Brain pericyte (primary cell): ENCODE measurements at regions not wholly inside any gene's neighbourhood (a gene's known extent, or its start where the extent isn't known, plus 50 kb on each side); places are given as distances from the start of the nearest gene placed in this dataset.

ENCODE experiments used
- DNase-seq: peaks from one replicate; pipeline ENCODE4 v3.0.0-alpha.2; 2012; ENCODE audit warnings: low read depth, low spot score

- no peak for DNase-seq
Observed at GRCh38 chr18:24877546-24877945, 417.1 kb downstream of the HRH4 start.

GRCh38 chr18:24878289-24878688, 417.9 kb downstream of the HRH4 start:
- DNase-seq, result no peak

DNA sequence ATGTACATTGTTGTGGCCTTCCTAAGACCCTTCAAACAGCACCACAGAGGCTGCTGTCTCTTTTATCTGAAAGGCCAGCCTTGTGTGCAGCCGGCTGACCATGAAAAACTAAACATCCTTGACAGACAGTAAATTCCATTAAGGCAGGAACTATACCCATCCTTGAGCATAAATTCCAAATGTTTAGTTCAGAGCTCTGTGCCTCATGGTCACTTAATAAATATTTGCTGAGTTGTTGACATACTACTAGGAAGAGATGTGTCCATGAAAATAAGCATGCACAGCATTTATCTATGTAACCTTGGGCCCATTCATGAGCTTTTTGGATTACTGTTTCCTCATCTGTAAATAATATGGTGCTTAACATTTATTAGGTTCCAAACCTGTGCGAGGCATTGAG, 424.8 kb downstream of the HRH4 start:
- no peak for DNase-seq

DNA sequence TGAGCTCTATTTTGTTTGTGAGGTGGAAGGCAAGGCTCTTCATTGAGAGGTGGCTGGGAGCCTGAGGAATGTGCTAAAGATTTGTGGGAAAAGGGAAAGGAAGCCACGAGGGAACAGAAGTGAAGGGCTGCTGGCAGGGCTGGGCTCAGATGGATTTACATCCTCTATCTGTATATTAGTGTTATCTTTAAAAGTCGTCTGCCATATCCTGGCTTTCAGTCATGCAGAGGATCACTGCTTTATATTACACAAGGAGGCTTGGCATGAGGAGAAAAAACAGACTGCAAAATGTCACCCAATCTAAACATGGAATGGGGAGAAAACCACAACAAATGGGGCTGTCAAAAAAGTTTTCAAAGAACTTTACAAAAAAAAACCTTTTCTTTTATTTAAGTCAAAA, 434.4 kb downstream of the HRH4 start:
- DNase-seq, result no peak

DNA sequence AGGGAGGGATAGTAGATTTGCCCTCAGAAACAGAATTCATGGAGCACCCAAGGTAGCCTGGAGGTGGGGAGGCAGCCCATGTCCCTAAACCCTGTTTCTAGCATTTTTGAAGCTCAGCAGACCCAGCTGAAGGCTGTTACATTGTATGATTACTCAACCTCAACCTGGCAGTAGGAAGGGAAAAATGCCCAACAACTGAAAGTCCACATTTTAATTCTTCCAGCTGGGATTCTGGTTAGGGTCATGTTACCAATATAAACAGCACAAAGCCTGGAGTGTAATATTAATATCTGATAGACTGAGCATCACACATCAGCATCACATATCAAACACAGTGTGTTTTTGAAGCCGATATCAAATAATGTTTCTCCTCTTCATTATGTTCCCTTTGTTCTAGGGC, 437.0 kb downstream of the HRH4 start:
- DNase-seq, result no peak

GRCh38 chr18:24910221-24910620, 441.7 kb downstream of the ZNF521 start:
- DNase-seq, result no peak

DNA sequence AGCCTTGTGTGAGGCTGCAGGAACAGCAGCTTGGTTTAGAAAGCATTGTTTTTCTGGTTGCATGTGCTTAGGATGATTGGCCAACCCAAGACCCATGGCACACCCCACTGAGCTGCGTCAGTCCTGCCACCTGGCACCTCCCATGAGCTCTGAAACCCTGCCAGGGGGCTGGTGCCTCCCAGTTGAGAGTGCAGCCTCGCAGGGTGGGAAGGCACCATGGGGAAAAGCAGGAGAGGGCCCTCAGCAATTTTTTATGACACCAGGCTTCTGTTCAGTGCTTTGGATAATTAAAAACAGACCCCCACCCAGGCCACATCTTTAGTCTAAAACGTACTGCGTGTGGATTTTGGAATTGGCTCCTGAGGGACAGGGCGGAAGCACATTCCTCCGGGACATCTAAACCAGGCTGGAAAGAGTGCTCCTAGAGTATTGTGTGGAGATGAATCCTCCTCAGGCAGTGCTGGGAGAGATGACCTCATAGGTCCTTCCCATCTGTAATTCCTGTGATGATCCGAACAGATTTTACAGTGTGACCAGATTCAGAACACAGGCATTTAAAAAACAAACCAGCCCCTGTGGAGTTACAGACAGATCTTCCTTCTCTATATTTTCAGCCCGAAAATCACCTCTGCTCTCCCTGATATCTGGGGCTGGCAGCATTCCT, 438.3 kb downstream of the ZNF521 start:
- DNase-seq, result no peak

GRCh38 chr18:24914171-24914525, 437.8 kb downstream of the ZNF521 start:
- no peak for DNase-seq

DNA sequence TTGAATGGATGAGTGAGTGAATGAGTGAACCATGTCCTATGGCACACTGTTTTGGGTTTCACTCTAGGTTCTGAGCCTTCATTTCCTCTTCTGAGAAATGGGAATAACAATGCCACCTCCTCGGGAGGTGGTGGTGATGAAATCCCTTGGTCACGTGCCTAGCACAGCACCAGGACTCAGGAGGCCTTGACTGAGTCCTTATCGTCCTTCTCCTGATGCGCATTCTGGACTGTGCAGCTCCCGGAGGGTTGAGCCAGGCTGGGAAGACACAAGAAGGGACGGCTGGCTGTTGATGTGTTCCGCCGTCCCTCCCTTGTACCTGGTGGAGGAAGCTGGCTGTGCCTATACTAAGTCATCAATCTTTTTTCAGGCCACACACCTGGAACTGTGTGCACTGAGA, 437.3 kb downstream of the ZNF521 start:
- no peak for DNase-seq

- DNase-seq, result no peak
Observed at GRCh38 chr18:24915547-24915946, 436.4 kb downstream of the ZNF521 start.

DNA sequence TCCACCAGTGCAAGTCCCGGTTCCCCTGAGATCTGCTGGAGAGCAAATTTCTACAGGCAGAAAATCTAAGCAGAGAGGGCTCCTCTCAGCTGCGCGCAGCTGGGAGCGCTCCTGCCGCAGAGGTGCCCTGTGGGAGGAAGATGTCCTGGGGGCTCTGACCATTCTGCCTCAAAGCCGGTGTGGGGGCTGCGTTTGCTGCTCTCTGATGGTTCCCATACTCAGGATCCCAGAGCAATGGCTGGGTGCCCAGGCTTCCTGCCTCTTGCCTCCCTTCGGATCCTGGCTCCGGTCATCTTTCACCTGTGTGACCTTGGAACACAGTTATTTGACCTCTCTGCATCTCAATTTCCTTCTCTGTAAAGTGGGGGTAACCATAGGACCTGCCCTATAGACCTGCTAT, 434.2 kb downstream of the ZNF521 start:
- DNase-seq, result no peak

- no peak for DNase-seq
Observed at GRCh38 chr18:24918257-24918656, 433.7 kb downstream of the ZNF521 start.

DNA sequence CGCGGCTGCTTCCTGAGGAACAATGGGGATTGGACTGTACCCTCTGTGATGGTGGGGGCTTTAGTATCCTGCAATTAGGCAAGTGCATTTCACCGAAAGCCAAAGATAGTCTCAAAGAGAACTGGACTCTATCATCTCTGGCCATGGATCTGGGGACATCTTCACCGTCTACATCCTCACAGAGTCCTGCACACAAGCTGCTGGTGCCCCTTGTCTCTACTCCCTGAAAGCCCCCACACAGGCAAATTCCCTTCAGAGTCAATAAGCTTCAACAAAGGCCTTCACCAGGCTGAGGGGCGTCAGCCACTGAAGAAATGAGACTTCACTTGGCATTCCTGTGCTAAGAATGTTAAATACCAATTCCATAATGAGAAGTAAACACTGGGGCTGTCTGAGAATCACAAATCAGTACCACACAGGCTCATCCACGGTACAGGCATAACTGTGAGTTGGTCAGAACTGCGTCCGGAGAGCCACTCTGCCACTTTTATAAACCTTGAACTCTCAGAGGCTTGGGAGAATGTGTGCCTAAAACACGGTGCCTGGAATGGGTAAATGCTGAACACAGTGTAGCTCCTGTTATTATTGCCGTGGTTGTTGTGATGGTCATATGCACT, 432.7 kb downstream of the ZNF521 start:
- no peak for DNase-seq

DNA sequence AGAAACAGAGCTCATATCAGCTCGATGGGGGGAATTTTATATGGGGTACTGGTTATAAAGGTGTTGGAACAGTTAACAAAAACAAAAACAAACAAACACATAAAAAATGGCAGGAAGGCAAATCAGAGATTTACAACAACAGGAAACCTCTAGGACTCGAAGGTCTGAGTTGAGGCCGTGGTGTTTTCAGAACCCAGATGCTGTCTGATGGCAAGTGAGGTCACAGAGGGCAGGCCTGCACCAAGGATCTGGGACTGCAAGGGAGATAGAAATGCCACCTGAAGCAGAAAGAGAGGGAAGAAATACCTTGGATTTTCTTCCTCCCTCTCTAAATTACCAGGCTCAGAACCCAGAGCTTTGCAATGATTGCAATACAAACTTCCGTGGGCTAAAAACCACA, 429.5 kb downstream of the ZNF521 start:
- DNase-seq, result no peak

DNA sequence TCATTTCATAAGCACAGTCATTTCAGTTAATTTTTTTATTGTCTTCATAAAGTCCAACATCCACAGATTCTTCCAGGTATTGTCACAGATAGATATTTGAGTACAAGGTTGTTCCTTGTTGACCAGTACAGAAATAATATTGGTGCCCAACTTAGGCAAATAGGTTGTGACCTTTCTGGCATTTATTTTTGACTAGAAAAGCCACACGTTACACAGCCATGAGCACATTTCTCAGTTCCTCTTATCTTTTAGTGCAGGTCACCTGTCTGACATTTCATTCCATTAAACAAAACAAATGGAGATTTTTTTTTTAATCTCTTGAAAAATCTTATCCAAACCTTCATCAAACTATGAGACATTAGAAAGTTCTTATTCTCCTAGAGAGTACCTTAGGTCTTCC, 428.8 kb downstream of the ZNF521 start:
- no peak for DNase-seq

GRCh38 chr18:24924066-24924716, 427.8 kb downstream of the ZNF521 start:
- no peak for DNase-seq

DNA sequence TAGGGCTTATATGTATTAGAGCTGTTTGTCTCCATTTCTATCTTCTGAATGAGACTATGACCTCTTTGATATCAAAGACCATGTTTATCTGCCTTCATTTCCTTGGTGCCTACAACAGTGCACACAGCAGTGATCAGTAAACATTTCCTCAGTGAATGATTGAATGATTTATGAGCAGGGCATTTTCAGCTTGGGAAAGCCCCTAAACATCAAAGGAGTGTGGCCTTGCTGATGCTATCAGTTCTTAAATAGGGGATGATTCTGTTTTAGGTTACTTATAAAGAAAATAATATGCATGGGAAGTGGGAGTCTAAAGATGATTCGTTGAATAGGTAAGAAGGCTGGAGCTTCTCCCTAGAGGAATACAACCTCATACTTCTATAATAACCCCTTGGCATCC, 425.3 kb downstream of the ZNF521 start:
- DNase-seq, result no peak

- no peak for DNase-seq
Observed at GRCh38 chr18:24928301-24928878, 423.6 kb downstream of the ZNF521 start.

DNA sequence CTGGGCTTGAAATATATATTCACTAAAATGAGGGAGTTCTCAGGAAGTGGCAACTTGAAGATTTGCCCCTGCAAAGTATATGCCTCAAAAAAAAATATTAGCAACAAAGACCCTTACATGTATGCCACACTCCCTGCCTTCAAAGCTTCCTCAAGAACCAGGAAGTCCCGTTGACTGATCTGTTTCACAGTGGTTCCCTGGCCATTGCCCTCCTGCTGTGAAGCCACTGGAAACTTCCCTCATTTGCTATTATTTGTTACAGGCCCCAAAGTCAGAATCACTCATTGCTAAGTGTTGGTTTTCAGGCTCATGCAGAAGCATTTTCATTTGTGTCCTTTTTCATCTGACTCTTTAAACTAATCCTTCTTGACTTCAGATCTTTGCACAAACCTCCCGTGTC, 421.5 kb downstream of the ZNF521 start:
- no peak for DNase-seq

DNA sequence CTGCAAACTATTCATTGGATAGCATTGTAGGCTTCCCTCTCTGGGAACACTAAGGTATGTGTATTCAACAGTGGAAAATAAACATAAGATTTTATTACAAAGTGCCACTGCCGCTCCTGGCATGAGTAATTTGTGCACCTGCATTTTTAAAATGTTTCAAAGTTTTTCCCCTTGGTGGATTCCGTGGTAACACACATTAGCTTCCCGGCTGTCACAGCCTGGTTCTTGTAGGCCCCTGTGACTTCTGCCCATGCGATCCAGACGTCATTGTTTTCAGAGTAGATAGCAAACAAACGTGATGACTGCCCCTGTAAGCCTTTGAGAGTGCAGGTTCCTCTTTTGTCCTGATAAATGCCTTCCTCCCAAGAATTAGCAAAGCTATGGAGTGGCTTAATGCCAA, 421.0 kb downstream of the ZNF521 start:
- no peak for DNase-seq

- no peak for DNase-seq
Observed at GRCh38 chr18:24933345-24933744, 418.6 kb downstream of the ZNF521 start.

DNA sequence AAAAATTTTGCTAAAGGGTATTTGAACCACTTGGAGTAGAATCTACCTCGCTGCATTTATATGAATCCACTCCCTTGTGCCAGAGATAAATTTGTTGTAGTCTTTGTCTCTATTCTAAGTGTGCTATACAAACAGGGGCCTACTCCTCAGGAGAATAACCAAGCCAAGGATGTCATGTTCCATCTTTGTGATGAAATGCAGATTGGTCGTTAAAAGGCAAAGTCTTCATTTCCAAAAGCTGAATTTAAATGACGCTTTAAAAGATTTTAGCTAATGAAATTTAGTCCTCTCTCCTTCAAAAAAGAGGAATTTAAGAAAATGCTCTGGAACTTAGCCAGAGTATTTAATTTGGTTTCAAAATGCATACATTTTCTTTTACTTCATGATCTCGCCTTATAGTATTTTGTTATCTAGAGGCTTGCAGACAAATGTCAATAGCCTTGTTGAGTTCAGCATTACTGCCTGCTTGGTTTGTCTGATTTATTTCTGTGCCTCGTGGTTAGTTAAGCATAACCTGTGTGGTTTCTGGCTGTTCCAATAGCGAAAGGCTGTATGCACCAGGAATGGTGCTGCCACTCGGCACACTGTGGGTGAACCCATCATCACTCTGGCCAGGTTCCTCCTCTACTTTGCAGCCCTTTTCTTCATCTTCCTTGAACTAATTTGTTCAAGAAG, 417.6 kb downstream of the ZNF521 start:
- DNase-seq, result no peak
